ENCODE measurements at regions not wholly inside any gene's neighbourhood (a gene's known extent, or its start where the extent isn't known, plus 50 kb on each side); places are given as distances from the start of the nearest gene placed in this dataset.
A peak's percentile ranks its signal among the peaks of the same experiment; 100 is the strongest.
"Not testable (repeated sequence)": the region's sequence is repeated elsewhere in the genome, so short reads cannot be mapped to it uniquely, and the experiment has no call there.

DNA sequence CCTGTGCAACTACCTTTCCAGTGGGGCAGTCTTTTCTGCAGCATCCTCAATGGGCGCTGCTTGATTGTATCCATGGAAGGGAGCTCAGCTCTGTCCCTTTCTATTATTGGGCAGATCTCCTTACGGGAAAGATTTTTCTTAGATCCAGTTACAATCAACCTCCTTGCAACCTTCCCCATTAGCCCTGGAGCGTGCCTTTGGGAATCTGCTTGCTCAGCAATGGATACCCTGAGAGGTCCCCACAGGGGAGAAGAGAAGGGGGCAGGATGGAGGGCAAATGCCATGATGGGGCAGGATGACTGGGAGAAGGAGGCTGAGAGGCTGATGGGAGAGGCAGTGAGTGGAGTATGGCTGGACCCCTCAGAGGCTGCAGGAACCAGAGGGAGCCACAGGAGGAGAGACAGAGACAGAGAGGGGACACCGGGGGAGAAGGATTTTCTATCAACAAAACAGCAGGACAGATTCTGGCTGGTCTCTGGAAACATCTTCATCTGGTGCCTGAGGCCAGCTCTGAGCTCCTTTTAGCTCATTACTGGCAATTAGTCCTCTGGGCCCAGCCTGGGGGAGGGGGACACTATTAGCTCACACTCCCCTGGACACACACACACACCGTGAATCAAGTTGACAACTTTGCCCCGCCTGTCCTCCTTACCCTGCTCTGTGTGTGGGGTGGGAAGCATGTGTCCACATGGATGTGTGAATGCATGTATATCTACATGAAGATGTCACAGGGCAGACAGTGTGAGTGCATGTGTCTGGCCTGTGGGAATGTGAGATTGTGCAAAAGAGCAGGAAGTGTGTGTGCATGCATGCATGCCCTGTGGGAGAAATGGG lies 80.8 kb upstream of the PAX2 start:
- DNase-seq (ENCODE audit: low read depth in 3 of 3) = no peak

- not testable (repeated sequence) for DNase-seq (ENCODE audit: low read depth in 3 of 3)
These were observed 78.7 kb upstream of the PAX2 start for GRCh38 chr10:100666634-100667033.

- no peak for DNase-seq (ENCODE audit: low read depth in 3 of 3)
These were observed 75.8 kb upstream of the PAX2 start for GRCh38 chr10:100669616-100670015.

DNA sequence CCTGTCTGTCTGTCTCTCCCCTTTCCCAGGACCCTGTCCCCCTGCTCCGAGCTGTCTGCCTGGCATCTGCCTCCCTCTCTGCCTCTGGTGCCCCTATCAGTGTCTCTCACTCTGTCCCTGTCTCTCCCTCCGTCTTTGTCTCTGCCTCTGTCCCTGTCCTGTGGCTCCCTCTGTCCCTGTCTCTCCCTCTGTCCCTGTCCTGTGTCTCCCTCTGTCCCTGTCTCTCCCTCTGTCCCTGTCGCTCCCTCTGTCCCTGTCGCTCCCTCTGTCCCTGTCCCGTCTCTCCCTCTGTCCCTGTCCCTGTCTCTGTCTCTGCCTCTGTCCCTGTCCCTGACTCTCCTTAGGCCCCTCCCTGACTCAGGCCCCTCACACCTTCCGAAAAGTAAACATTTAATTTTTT lies 75.0 kb upstream of the PAX2 start:
- DNase-seq (ENCODE audit: low read depth in 3 of 3) = no peak

- peak in 2 of 3 donors; percentile 49 to 64 for DNase-seq (ENCODE audit: low read depth in 3 of 3)
These were observed 74.4 kb upstream of the PAX2 start for GRCh38 chr10:100670828-100671479.

GRCh38 chr10:100672199-100672598 lies 73.2 kb upstream of the PAX2 start:
- DNase-seq (ENCODE audit: low read depth in 3 of 3) = no peak

GRCh38 chr10:100677290-100677945 lies 68.0 kb upstream of the PAX2 start:
- DNase-seq (ENCODE audit: low read depth in 3 of 3) = no peak

DNA sequence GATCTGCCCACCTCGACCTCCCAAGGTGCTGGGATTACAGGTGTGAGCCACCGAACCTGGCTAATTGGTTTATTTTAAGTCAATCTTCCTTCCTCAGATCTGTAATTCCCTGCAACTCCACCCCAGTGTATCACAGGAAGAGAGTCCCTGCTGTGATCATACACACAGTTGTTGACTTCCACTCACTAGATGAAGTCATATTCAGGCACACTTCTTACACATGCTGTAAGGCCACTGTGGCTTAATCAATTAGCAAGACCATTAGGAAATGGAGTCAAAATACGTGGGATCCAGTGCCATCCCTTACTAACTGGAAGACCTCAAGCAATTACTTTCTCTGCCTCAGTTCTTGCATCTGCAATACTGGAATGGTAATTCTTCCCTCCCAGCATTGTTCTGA lies 66.1 kb upstream of the PAX2 start:
- DNase-seq (ENCODE audit: low read depth in 3 of 3) = no peak

DNA sequence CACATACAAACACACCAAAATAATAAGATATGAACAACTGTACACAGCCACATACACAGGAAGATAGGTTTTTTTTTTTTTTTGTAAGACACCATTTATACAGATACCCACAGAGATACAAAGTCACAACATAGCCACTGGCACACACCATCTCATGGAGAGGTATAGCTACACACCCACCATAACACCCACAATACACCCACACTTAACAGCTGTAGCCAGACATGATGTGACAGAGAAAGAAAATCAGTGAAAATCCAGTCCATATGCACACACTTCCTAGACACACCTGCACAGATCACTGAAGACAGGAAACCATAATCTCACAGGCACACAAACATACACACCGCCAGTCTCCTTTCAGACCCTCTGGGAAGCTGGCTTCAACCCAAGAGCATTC lies 62.4 kb upstream of the PAX2 start:
- DNase-seq (ENCODE audit: low read depth in 3 of 3) = no peak

- no peak for DNase-seq (ENCODE audit: low read depth in 3 of 3)
These were observed 61.7 kb upstream of the PAX2 start for GRCh38 chr10:100683545-100684300.

GRCh38 chr10:100684688-100685235 lies 60.6 kb upstream of the PAX2 start:
- DNase-seq (ENCODE audit: low read depth in 3 of 3) = no peak

DNA sequence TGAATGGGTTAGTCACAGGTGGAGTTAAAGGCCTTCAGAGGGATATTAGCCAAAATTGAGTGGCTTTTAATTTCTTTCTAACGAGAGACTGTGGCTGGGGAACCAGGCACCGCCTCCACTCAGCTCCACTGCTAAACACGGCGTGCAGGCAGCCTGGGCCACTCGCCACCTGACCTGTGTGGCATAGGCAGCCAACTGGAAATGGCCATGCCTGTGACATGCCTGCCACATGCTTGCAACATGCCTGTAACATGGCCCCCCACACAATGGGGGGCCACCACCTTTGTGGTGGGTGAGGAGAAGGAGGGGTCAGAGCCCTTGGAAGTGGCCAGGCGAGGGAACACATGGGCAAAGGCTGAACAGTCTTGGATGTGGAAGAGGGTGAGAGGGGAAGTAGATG lies 60.1 kb upstream of the PAX2 start:
- no peak for DNase-seq (ENCODE audit: low read depth in 3 of 3)

- no peak for DNase-seq (ENCODE audit: low read depth in 3 of 3)
These were observed 58.0 kb upstream of the PAX2 start for GRCh38 chr10:100687143-100688003.

DNA sequence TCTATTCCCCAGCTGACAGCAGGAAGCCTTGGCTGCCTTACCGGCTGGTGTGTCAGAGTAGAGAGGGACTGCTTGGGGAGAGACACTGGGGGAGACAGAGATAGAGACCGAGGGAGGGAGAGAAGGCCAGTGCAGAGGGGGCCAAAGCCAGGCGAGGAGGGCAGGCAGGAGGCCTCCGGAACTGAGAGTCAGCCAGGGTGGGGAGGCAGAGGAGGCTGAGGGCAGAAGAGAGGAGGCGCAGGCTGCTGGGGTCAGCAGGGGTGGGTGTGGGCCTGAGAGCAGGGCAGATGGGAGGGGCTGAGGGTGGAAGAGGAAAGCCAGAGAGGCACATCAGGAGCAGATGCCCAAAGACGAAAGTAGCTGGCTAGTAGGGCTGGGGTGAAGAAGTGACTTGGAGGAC lies 57.2 kb upstream of the PAX2 start:
- DNase-seq (ENCODE audit: low read depth in 3 of 3) = no peak

GRCh38 chr10:100693821-100694220 lies 51.6 kb upstream of the PAX2 start:
- no peak for DNase-seq (ENCODE audit: low read depth in 3 of 3)

Measured in stimulated activated CD4-positive, alpha-beta T cell treated with anti-CD3 and anti-CD28 coated beads, TNF-alpha, amount 100 ng/mL, for 48 hours (primary cell).